ENCODE measurements at regions not wholly inside any gene's neighbourhood (a gene's known extent, or its start where the extent isn't known, plus 50 kb on each side); places are given as distances from the start of the nearest gene placed in this dataset.

GRCh38 chr15:39183164-39183881 lies 397.6 kb upstream of the THBS1 start:
- no peak for DNase-seq (ENCODE audit: low read depth)

DNA sequence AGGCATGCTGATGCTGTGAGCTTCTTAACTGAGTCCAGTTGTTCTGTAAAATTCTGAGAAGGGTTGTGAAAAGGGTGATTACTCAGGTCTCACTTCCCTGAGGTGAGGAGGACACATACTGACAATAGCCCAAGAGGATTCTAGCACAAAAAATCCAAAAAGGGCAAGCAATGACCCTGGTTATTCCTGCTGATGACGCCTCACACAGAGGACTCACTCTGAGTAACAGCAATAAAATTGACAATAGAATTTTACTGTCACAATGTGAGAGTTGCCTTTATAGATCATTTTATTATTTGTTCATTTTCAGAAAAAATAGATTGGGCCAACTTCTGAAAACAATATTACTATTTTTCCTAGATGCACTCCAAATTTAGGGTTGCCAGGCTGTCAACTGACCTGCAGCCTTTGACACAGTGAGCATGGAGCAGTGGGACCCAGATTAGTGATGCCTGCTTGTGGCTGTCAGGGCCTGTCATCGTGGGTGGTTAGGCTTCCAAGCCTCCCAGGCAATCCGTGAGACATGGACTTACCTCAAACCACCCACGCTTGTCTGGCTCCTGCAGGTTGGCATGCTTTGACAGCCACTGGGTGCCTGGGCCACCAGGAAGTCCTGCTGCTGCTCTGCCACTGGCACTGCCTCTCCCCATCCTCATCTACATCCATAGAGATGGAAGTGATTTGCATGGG lies 396.0 kb upstream of the THBS1 start:
- DNase-seq (ENCODE audit: low read depth): no peak

DNA sequence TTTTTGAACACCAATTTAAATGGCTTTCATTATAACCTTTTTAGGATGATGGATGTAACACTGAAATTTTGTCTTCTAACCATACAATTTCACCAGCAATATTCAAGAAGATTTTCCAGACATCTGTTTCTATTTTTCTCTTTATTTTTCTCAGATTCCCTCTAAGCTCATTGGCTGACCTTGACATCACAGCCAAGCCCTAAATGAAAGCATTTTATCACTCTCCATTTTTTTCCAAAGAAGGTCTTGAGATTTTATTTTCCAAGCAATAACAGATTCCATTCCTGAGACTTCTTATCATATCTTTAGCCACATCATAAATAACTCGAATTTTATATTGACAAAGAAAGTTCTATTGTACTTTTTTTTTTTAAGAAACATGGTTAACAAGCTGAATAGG lies 392.6 kb upstream of the THBS1 start:
- no peak for DNase-seq (ENCODE audit: low read depth)

- no peak for DNase-seq (ENCODE audit: low read depth)
Measured at GRCh38 chr15:39188930-39189329, 391.9 kb upstream of the THBS1 start.

DNA sequence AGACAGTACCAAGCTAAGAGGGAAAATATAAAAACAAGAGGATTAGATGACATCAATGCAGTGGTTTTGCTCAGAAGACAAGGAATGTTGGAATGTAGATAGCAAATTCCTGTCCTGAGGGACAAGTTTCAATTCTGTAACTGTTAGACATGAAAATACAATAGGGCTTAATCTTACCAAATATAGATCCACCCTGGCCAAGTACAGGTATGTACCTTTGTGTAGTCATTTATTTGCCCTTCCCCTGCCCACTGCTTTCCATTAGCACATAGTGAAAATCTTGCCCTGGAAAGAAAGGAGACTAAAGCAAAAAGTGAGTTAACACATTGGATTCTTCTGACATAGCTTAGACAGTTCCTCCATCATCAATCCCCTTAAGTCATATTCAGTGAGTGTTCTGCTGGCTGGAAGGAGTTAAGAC lies 389.0 kb upstream of the THBS1 start:
- no peak for DNase-seq (ENCODE audit: low read depth)

DNA sequence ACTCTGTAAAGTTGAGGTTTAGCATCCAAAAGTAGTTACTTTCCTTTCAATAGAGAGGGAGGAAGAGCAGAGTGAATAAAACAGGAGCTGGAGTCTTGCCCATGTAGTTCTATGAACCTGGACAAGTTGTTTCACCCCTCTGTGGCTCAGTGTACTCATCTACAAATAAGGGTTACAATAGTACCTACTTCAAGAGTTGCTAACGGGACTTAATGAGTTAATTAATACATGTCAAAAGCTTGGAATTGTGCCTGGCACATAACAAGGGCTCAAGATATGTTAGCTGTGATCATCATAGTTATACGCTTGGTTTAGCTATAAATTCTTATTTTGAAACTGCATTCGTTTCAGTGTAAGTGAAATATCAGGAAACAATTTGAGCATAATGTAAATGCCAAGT lies 388.5 kb upstream of the THBS1 start:
- DNase-seq (ENCODE audit: low read depth): no peak

DNA sequence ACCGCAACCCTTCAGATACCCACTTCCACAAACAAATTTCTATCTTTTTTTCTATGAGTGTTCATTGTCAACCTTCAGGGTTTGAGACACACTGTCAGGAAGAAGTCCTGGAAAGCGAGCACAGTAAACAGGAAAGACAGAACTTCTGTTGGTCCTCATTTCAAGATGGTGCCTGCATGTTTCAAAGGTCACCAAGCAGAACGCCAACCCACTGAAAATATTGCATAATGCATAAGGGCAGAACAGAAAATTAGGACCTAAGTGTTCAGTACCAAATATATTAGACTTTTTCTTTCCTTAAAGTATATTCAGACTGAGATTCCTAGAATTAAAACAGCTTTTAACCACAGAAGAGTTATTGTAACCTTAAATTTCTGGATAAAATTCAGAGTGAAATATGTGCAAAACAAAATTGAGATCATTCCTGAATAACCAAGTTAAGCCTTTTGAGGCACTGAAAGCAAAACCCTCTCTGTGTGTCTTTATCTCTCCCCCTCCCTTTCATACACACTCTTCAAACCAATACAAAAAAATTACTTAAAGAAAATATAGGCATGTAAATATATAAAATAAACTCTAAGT lies 387.8 kb upstream of the THBS1 start:
- DNase-seq (ENCODE audit: low read depth): no peak

- DNase-seq (ENCODE audit: low read depth): no peak
Measured at GRCh38 chr15:39193611-39194010, 387.3 kb upstream of the THBS1 start.

- DNase-seq (ENCODE audit: low read depth): no peak
Measured at GRCh38 chr15:39194106-39194830, 386.6 kb upstream of the THBS1 start.

- no peak for DNase-seq (ENCODE audit: low read depth)
Measured at GRCh38 chr15:39195961-39196486, 384.9 kb upstream of the THBS1 start.

GRCh38 chr15:39198044-39199000 lies 382.6 kb upstream of the THBS1 start:
- DNase-seq (ENCODE audit: low read depth): no peak

DNA sequence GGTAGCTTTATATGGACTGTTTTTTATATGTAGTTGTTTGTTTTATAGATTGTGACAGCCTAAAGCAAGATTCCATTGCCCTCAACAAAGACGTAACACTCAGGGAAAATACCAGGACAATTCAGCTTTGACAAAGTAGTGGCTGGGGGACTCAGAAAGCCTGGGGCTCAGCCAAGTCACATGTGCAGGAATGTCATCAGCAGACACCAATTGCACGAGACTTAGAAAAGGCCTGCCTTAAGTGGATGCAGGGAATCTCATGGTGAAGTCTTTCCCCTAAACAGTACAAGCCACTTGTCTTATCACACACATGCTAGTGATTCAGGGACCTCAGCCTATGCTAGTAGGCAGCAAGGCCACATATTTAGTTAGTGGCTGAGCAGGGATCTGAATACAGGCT lies 381.8 kb upstream of the THBS1 start:
- no peak for DNase-seq (ENCODE audit: low read depth)

- DNase-seq (ENCODE audit: low read depth): no peak
Measured at GRCh38 chr15:39200586-39200985, 380.3 kb upstream of the THBS1 start.

- no peak for DNase-seq (ENCODE audit: low read depth)
Measured at GRCh38 chr15:39202641-39203040, 378.2 kb upstream of the THBS1 start.

- DNase-seq (ENCODE audit: low read depth): no peak
Measured at GRCh38 chr15:39204031-39204430, 376.8 kb upstream of the THBS1 start.

DNA sequence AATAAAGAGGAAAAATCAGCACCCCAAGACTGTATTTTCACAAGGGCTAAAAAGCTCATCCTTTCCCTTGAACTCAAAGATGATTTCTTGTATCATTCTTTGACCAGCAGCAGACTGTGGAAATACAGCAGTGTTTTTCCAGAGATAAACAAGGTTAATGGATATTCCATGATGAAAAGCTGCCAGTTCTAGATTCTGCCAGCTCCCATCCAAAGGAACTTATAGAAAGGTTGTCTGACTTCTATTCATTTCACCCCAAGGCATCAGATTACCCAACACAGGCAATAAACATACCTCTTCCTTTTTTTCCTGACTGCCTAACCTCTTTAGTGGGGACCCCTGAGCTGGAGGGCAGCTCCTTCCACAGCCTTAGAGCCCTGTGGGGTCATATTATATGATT lies 375.8 kb upstream of the THBS1 start:
- DNase-seq (ENCODE audit: low read depth): no peak

DNA sequence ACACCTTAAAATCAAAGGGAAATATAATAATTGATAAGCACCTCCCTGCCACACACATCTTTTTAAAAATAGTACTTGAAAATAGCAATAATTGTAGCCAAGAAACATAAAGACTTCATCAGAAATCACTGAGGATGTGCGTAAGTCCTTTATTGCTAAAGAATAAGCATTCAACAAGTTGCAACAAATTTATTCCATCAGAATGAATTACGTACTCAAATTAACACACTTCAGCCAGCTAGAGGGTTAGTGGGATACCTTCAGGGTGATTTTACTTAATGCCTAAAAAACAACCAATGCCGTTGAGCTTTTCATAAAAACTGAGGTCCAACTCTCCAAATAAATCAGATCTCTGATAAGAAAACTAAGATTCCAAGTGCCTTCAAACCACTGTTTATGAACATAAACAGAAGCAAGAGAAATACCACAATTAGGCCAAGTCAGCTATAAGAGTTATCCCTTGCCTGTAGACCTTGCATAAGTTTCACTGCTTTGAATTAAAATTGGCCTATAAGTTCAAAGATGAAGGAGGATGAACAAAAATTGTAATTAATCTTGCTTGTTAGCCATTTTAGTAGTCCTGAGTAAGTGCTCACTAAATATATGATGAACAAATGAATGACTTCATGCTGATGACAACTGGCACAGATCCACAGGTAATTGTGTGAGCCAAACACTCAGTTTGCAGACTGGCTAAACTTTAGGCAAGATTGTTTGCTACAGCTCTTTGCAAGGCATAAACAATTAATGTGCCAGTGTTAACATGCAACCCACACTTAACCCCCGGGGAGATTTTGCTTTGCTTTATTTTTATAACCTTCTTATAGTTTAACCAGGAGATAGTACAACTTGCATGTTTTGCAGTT lies 375.1 kb upstream of the THBS1 start:
- no peak for DNase-seq (ENCODE audit: low read depth)

- no peak for DNase-seq (ENCODE audit: low read depth)
Measured at GRCh38 chr15:39207532-39208115, 373.3 kb upstream of the THBS1 start.

GRCh38 chr15:39208187-39208586 lies 372.7 kb upstream of the THBS1 start:
- DNase-seq (ENCODE audit: low read depth): no peak
